Breast epithelium (tissue), 4 donors: ENCODE measurements at regions not wholly inside any gene's neighbourhood (a gene's known extent, or its start where the extent isn't known, plus 50 kb on each side); places are given as distances from the start of the nearest gene placed in this dataset.

Experiments used
- DNase-seq, 2 donors: peaks; one replicate each; pipeline ENCODE4 v3.0.0-alpha.2; 2019; ENCODE audit warnings: low spot score in 2 of 2
- H3K27ac ChIP-seq, 2 donors: fragments of 200-600 bp; sonication (generic) in 1 of 2; one replicate each; pipeline ENCODE4 v1.5.1; 2016 to 2019; ENCODE audit warnings: mild to moderate bottlenecking in 1 of 2
- H3K27me3 ChIP-seq, 2 donors: fragments of 200-600 bp; sonication (generic) in 1 of 2; one replicate each; pipeline versions ENCODE4 v1.5.1 to v1.6.0; 2017 to 2019; ENCODE audit warnings: control low read depth in 1 of 2, mild to moderate bottlenecking in 1 of 2
- H3K36me3 ChIP-seq: fragments of 200-600 bp; one replicate; pipeline ENCODE4 v1.5.1; 2019
- H3K4me1 ChIP-seq, 2 donors: fragments of 200-600 bp; sonication (generic); one replicate each; pipeline ENCODE4 v1.5.1; 2016 to 2019; ENCODE audit warnings: control low read depth in 1 of 2
- H3K4me3 ChIP-seq, 3 donors: fragments of 200-600 bp; sonication (generic); 1 replicate in 2 of 3; 2 replicates in 1 of 3; pipeline ENCODE4 v1.5.1; 2016 to 2019; ENCODE audit warnings: mild to moderate bottlenecking in 3 of 3, moderate library complexity in 2 of 3
- H3K9me3 ChIP-seq, 2 donors: fragments of 200-600 bp; sonication (generic) in 1 of 2; one replicate each; pipeline ENCODE4 v1.5.1; 2016 to 2019; ENCODE audit warnings: control low read depth in 1 of 2
- CTCF ChIP-seq, 3 donors: fragments of 450-650 bp; IDR thresholded peaks; one replicate each; pipeline ENCODE4 v1.5.1; 2016 to 2017; ENCODE audit warnings: antibody characterized with exemption in 3 of 3, mild to moderate bottlenecking in 3 of 3, moderate library complexity in 3 of 3
- POLR2A ChIP-seq: fragments of 450-650 bp; IDR thresholded peaks from one replicate; pipeline ENCODE4 v1.6.1; 2016; ENCODE audit warnings: antibody characterized with exemption, mild to moderate bottlenecking, moderate library complexity
- POLR2AphosphoS5 ChIP-seq, 3 donors: sonication (generic); formaldehyde crosslinking; IDR thresholded peaks; one replicate each; pipeline ENCODE4 v1.6.1; 2017; ENCODE audit warnings: antibody characterized with exemption in 3 of 3
- intact Hi-C: fragments of 100-400 bp; cut with DNase I; formaldehyde crosslinking; loops from one replicate; pipeline ENCODE4 v1.15.1; 2023; ENCODE audit warnings: low total_unique reads

- DNase-seq: no peak
- no peak overlapping the region for H3K4me3 ChIP-seq
- no peaks in the 10 kb centered on the region for H3K27me3 ChIP-seq
- TF ChIP-seq POLR2A (no peak), CTCF (IDR thresholded peaks at IDR 0.05) (no peak), POLR2AphosphoS5 (IDR thresholded peaks at IDR 0.05) (no peak)
- no peaks in the 10 kb centered on the region for H3K9me3 ChIP-seq
- intact Hi-C loops: no loop called here
- H3K36me3 ChIP-seq: no peaks in the 10 kb centered on the region
- no peaks in the 10 kb centered on the region for H3K4me1 ChIP-seq
- no peak overlapping the region for H3K27ac ChIP-seq
Observed at GRCh38 chr14:101634202-101634849, 73.0 kb downstream of the DIO3 start.

- intact Hi-C loops: no loop called here
- no peaks in the 10 kb centered on the region for H3K36me3 ChIP-seq
- H3K9me3 ChIP-seq: no peaks in the 10 kb centered on the region
- no peaks in the 10 kb centered on the region for H3K4me1 ChIP-seq
- H3K27ac ChIP-seq: no peak overlapping the region
- TF ChIP-seq POLR2AphosphoS5 (IDR thresholded peaks at IDR 0.05) (no peak), CTCF (IDR thresholded peaks at IDR 0.05) (no peak), POLR2A (no peak)
- DNase-seq: no peak
- H3K27me3 ChIP-seq: no peaks in the 10 kb centered on the region
- H3K4me3 ChIP-seq: no peak overlapping the region
Observed at GRCh38 chr14:101634850-101635748, 73.8 kb downstream of the DIO3 start.

GRCh38 chr14:101635749-101636560, 74.7 kb downstream of the DIO3 start:
- no peak for TF ChIP-seq POLR2AphosphoS5 (IDR thresholded peaks at IDR 0.05)
- TF ChIP-seq CTCF (IDR thresholded peaks at IDR 0.05): no peak
- TF ChIP-seq POLR2A: no peak
- intact Hi-C loops: no loop called here
- H3K4me1 ChIP-seq: no peaks in the 10 kb centered on the region
- no peak overlapping the region for H3K27ac ChIP-seq
- no peaks in the 10 kb centered on the region for H3K27me3 ChIP-seq
- H3K36me3 ChIP-seq: no peaks in the 10 kb centered on the region
- no peak for DNase-seq
- H3K4me3 ChIP-seq: no peak overlapping the region
- no peaks in the 10 kb centered on the region for H3K9me3 ChIP-seq

- Histone ChIP-seq H3K27ac (no peak overlapping the region), H3K9me3 (peaks cover 4 to 8% of the 10 kb centered on the region in 2 donors), H3K4me1 (no peaks in the 10 kb centered on the region), H3K27me3 (no peaks in the 10 kb centered on the region), H3K36me3 (no peaks in the 10 kb centered on the region), H3K4me3 (no peak overlapping the region)
- TF ChIP-seq POLR2AphosphoS5 (IDR thresholded peaks at IDR 0.05): no peak
- no peak for DNase-seq
- intact Hi-C loops: no loop called here
Observed at GRCh38 chr14:101639241-101639833, 78.0 kb downstream of the DIO3 start.

- Histone ChIP-seq H3K4me3 (no peak overlapping the region), H3K27ac (no peak overlapping the region), H3K9me3 (peaks cover 4 to 8% of the 10 kb centered on the region in 2 donors), H3K36me3 (no peaks in the 10 kb centered on the region), H3K4me1 (no peaks in the 10 kb centered on the region), H3K27me3 (no peaks in the 10 kb centered on the region)
- DNase-seq: no peak
- no peak for TF ChIP-seq CTCF (IDR thresholded peaks at IDR 0.05)
- TF ChIP-seq POLR2AphosphoS5 (IDR thresholded peaks at IDR 0.05): no peak
- TF ChIP-seq POLR2A: no peak
- intact Hi-C loops: no loop called here
Observed at GRCh38 chr14:101643651-101644050, 82.4 kb downstream of the DIO3 start.
